Panc1 (cell line): ENCODE measurements at regions not wholly inside any gene's neighbourhood (a gene's known extent, or its start where the extent isn't known, plus 50 kb on each side); places are given as distances from the start of the nearest gene placed in this dataset.

ENCODE experiments used
- ATAC-seq: fragments of 200-7000 bp; cut with Tn5 transposase; 2 replicates; pipeline ENCODE4 v1.9.1; 2020; ENCODE audit warnings: mild to moderate bottlenecking, moderate library complexity
- BruUV-seq: library from RNA; stranded (reverse); fragments of 400-500 nt; replicated peaks from 2 replicates; lab custom pipeline; 2021; lab: Mats Ljungman, UMichigan
- CTCF ChIA-PET: fragments of 300-600 bp; sonication (Branson Sonifier 250); formaldehyde crosslinking; loops from one replicate; lab custom pipeline; 2022; ENCODE audit warnings: antibody characterized with exemption; lab: Charles Lee
- POLR2A ChIA-PET: fragments of 300-600 bp; sonication (Branson Sonifier 250); formaldehyde crosslinking; loops from one replicate; lab custom pipeline; 2022; ENCODE audit warnings: antibody characterized with exemption; lab: Charles Lee
- DNase-seq: peaks from one replicate; pipeline ENCODE4 v3.0.0-alpha.2; 2010; ENCODE audit warnings: low read depth, low spot score
- H3K27ac ChIP-seq: 2 replicates; pipeline ENCODE4 v1.5.1; 2011; ENCODE audit warnings: mild to moderate bottlenecking, low read length, inconsistent platforms
- H3K27me3 ChIP-seq: fragments of 200-500 bp; sonication (Bioruptor generic); 2 replicates; pipeline ENCODE4 v1.6.0; 2014; ENCODE audit warnings: low read length, inconsistent platforms; ENCODE audit not compliant: control insufficient read depth, insufficient read depth
- H3K36me3 ChIP-seq: fragments of 200-500 bp; sonication (Bioruptor generic); 2 replicates; pipeline ENCODE4 v1.5.1; 2014; ENCODE audit warnings: inconsistent platforms, mild to moderate bottlenecking, low read length, moderate library complexity; ENCODE audit not compliant: control insufficient read depth, insufficient read depth
- H3K4me1 ChIP-seq: 2 replicates; pipeline ENCODE4 v1.5.1; 2011; ENCODE audit warnings: inconsistent platforms, mild to moderate bottlenecking, low read length, moderate library complexity; ENCODE audit not compliant: control insufficient read depth, insufficient read depth
- H3K4me3 ChIP-seq, 2 experiments: 2 replicates each; pipeline ENCODE4 v1.5.1; 2011 to 2012; ENCODE audit warnings: low read depth in 2 of 2, low read length in 2 of 2, mild to moderate bottlenecking in 2 of 2, inconsistent platforms in 1 of 2, moderate library complexity in 1 of 2
- H3K9me3 ChIP-seq: fragments of 200-500 bp; sonication (Bioruptor generic); 2 replicates; pipeline ENCODE4 v1.5.1; 2014; ENCODE audit warnings: low read depth, mild to moderate bottlenecking, inconsistent platforms, low read length, moderate library complexity; ENCODE audit not compliant: control insufficient read depth, insufficient read depth
- POLR2AphosphoS5 ChIP-seq: IDR thresholded peaks from 2 replicates; pipeline ENCODE4 v1.6.1; 2012; ENCODE audit warnings: mild to moderate bottlenecking, low read depth, low read length, moderate library complexity
- SIN3A ChIP-seq: IDR thresholded peaks from 2 replicates; pipeline ENCODE4 v1.6.1; 2012; ENCODE audit warnings: low read depth, mild to moderate bottlenecking, low read length, moderate library complexity, borderline replicate concordance; ENCODE audit not compliant: insufficient read depth
- TCF7L2 ChIP-seq: IDR thresholded peaks from 2 replicates; pipeline ENCODE4 v1.6.1; 2011; ENCODE audit warnings: mild to moderate bottlenecking, low read depth, low read length, inconsistent platforms
- in situ Hi-C: cut with HindIII; loops from 2 replicates; pipeline ENCODE4 v1.10.0; 2016; ENCODE audit warnings: low sequenced_read_pairs, low pct_unique_long_range_greater_than_20kb
- intact Hi-C: fragments of 100-400 bp; cut with micrococcal nuclease; formaldehyde crosslinking; loops from one replicate; pipeline ENCODE4 v1.10.0; 2022; ENCODE audit not compliant: unreplicated experiment
- TF ChIP-seq, protein P1 (sequence below): fragments of 450-650 bp; IDR thresholded peaks from 2 replicates; pipeline ENCODE4 v1.5.1; 2017; ENCODE audit warnings: mild to moderate bottlenecking
- TF ChIP-seq, protein P2 (sequence below), 2 experiments: IDR thresholded peaks; 2 replicates each; pipeline ENCODE4 v1.6.1; 2011 to 2012; ENCODE audit warnings: low read depth in 2 of 2, control low read depth in 1 of 2, low read length in 1 of 2, mild to moderate bottlenecking in 1 of 2, moderate library complexity in 1 of 2; ENCODE audit not compliant: insufficient read depth in 1 of 2

GRCh38 chr6:19558201-19558600, 279.0 kb upstream of the ID4 start:
- TF ChIP-seq POLR2AphosphoS5 (no peak), SIN3A (no peak), TCF7L2 (no peak)
- TF ChIP-seq, protein P1, sequence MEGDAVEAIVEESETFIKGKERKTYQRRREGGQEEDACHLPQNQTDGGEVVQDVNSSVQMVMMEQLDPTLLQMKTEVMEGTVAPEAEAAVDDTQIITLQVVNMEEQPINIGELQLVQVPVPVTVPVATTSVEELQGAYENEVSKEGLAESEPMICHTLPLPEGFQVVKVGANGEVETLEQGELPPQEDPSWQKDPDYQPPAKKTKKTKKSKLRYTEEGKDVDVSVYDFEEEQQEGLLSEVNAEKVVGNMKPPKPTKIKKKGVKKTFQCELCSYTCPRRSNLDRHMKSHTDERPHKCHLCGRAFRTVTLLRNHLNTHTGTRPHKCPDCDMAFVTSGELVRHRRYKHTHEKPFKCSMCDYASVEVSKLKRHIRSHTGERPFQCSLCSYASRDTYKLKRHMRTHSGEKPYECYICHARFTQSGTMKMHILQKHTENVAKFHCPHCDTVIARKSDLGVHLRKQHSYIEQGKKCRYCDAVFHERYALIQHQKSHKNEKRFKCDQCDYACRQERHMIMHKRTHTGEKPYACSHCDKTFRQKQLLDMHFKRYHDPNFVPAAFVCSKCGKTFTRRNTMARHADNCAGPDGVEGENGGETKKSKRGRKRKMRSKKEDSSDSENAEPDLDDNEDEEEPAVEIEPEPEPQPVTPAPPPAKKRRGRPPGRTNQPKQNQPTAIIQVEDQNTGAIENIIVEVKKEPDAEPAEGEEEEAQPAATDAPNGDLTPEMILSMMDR = no peak
- TF ChIP-seq, protein P2, sequence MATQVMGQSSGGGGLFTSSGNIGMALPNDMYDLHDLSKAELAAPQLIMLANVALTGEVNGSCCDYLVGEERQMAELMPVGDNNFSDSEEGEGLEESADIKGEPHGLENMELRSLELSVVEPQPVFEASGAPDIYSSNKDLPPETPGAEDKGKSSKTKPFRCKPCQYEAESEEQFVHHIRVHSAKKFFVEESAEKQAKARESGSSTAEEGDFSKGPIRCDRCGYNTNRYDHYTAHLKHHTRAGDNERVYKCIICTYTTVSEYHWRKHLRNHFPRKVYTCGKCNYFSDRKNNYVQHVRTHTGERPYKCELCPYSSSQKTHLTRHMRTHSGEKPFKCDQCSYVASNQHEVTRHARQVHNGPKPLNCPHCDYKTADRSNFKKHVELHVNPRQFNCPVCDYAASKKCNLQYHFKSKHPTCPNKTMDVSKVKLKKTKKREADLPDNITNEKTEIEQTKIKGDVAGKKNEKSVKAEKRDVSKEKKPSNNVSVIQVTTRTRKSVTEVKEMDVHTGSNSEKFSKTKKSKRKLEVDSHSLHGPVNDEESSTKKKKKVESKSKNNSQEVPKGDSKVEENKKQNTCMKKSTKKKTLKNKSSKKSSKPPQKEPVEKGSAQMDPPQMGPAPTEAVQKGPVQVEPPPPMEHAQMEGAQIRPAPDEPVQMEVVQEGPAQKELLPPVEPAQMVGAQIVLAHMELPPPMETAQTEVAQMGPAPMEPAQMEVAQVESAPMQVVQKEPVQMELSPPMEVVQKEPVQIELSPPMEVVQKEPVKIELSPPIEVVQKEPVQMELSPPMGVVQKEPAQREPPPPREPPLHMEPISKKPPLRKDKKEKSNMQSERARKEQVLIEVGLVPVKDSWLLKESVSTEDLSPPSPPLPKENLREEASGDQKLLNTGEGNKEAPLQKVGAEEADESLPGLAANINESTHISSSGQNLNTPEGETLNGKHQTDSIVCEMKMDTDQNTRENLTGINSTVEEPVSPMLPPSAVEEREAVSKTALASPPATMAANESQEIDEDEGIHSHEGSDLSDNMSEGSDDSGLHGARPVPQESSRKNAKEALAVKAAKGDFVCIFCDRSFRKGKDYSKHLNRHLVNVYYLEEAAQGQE (IDR thresholded peaks at IDR 0.05; ENCODE audit: insufficient read depth in 1 of 2, low read depth in 2 of 2, low read length in 1 of 2) = no peak
- no TSS peak for BruUV-seq
- Histone ChIP-seq H3K27me3 (no peaks in the 10 kb centered on the region), H3K27ac (no peak overlapping the region), H3K9me3 (0 out of 2 replicates have a peak, but pooled peaks cover under 1% of the 10 kb centered on the region), H3K36me3 (no peaks in the 10 kb centered on the region), H3K4me3 (no peak overlapping the region), H3K4me1 (no peaks in the 10 kb centered on the region)
- in situ Hi-C loops (no loop called here), intact Hi-C loops (no loop called here)
- no peak for DNase-seq
- ChIA-PET CTCF (no interaction called here), POLR2A (interaction anchor here (0.7 kb wide), 1 partner anchor 261 kb away, joined by 3 read pairs; no protein-coding TSS in a partner anchor)
- ATAC-seq = no peak

- Histone ChIP-seq H3K9me3 (no peaks in the 10 kb centered on the region), H3K27me3 (no peaks in the 10 kb centered on the region), H3K36me3 (no peaks in the 10 kb centered on the region), H3K4me3 (no peak overlapping the region), H3K27ac (no peak overlapping the region), H3K4me1 (no peaks in the 10 kb centered on the region)
- POLR2A ChIA-PET = interaction anchor here (0.7 kb wide), 1 partner anchor 260 kb away, joined by 3 read pairs; no protein-coding TSS in a partner anchor
- TF ChIP-seq, protein P2 (IDR thresholded peaks at IDR 0.05; ENCODE audit: insufficient read depth in 1 of 2, low read depth in 2 of 2, low read length in 1 of 2) = no peak
- TF ChIP-seq, protein P1 = no peak
- TF ChIP-seq SIN3A = no peak
- TF ChIP-seq TCF7L2 = no peak
- DNase-seq (no peak), ATAC-seq (no peak)
- intact Hi-C loops = no loop called here
- in situ Hi-C loops = no loop called here
- CTCF ChIA-PET = no interaction called here
- BruUV-seq = no TSS peak
Measured at GRCh38 chr6:19558934-19559333, 278.2 kb upstream of the ID4 start.
